NCI-H510A treated with DMSO at 0.1 percent for 48 hours (cell line): ENCODE measurements at regions not wholly inside any gene's neighbourhood (a gene's known extent, or its start where the extent isn't known, plus 50 kb on each side); places are given as distances from the start of the nearest gene placed in this dataset.

Experiments used
- DNase-seq: peaks from one replicate; lab custom pipeline; 2025; lab: John Stamatoyannopoulos, UW

GRCh38 chr10:108850138-108850854 is 1073.0 kb downstream of the XPNPEP1 start:
- DNase-seq, result no peak

GRCh38 chr10:108849688-108850087 is 1073.6 kb downstream of the XPNPEP1 start:
- DNase-seq, result no peak

- DNase-seq, result no peak
Measured at GRCh38 chr10:108849186-108849585, 1074.1 kb downstream of the XPNPEP1 start.

- no peak for DNase-seq
Measured at GRCh38 chr10:108848046-108848445, 1075.3 kb downstream of the XPNPEP1 start.

GRCh38 chr10:108840944-108841343 is 1082.4 kb downstream of the XPNPEP1 start:
- DNase-seq, result no peak

- no peak for DNase-seq
Measured at GRCh38 chr10:108836362-108836761, 1086.9 kb downstream of the XPNPEP1 start.

- DNase-seq, result no peak
Measured at GRCh38 chr10:108822026-108822425, 1101.3 kb downstream of the XPNPEP1 start.

- DNase-seq, result no peak
Measured at GRCh38 chr10:108819302-108819701, 1104.0 kb downstream of the XPNPEP1 start.

GRCh38 chr10:108817584-108817983 is 1105.7 kb downstream of the XPNPEP1 start:
- DNase-seq, result no peak

- DNase-seq, result no peak
Measured at GRCh38 chr10:108817135-108817534, 1106.2 kb downstream of the XPNPEP1 start.

GRCh38 chr10:108812906-108813305 is 1110.4 kb downstream of the XPNPEP1 start:
- DNase-seq, result no peak

GRCh38 chr10:108812296-108812695 is 1111.0 kb downstream of the XPNPEP1 start:
- no peak for DNase-seq

GRCh38 chr10:108808228-108808627 is 1115.1 kb downstream of the XPNPEP1 start:
- DNase-seq, result no peak

GRCh38 chr10:108801775-108802517 is 1121.4 kb downstream of the XPNPEP1 start:
- no peak for DNase-seq

- DNase-seq, result no peak
Measured at GRCh38 chr10:108801220-108801619, 1122.1 kb downstream of the XPNPEP1 start.

- DNase-seq, result no peak
Measured at GRCh38 chr10:108797573-108797972, 1125.7 kb downstream of the XPNPEP1 start.

- DNase-seq, result no peak
Measured at GRCh38 chr10:108791794-108792474, 1131.4 kb downstream of the XPNPEP1 start.

- DNase-seq, result no peak
Measured at GRCh38 chr10:108791030-108791429, 1132.3 kb downstream of the XPNPEP1 start.

- no peak for DNase-seq
Measured at GRCh38 chr10:108789919-108790318, 1133.4 kb downstream of the XPNPEP1 start.

- no peak for DNase-seq
Measured at GRCh38 chr10:108789336-108789735, 1134.0 kb downstream of the XPNPEP1 start.

GRCh38 chr10:108788891-108789290 is 1134.4 kb downstream of the XPNPEP1 start:
- no peak for DNase-seq

GRCh38 chr10:108787932-108788331 is 1135.4 kb downstream of the XPNPEP1 start:
- no peak for DNase-seq

GRCh38 chr10:108785011-108785410 is 1138.3 kb downstream of the XPNPEP1 start:
- no peak for DNase-seq
